Fibroblast of villous mesenchyme (primary cell): ENCODE measurements at regions not wholly inside any gene's neighbourhood (a gene's known extent, or its start where the extent isn't known, plus 50 kb on each side); places are given as distances from the start of the nearest gene placed in this dataset.

ENCODE experiments used
- DNase-seq: peaks from one replicate; pipeline ENCODE4 v3.0.0-alpha.2; 2010; ENCODE audit warnings: low read depth
- H3K4me3 ChIP-seq: 2 replicates; pipeline ENCODE4 v1.5.1; 2011; ENCODE audit warnings: low read depth, mild to moderate bottlenecking, low read length
- TF ChIP-seq, protein P1 (sequence below): IDR thresholded peaks from 2 replicates; pipeline ENCODE4 v1.5.1; 2012; ENCODE audit warnings: low read depth, mild to moderate bottlenecking, low read length; ENCODE audit not compliant: insufficient read depth

DNA sequence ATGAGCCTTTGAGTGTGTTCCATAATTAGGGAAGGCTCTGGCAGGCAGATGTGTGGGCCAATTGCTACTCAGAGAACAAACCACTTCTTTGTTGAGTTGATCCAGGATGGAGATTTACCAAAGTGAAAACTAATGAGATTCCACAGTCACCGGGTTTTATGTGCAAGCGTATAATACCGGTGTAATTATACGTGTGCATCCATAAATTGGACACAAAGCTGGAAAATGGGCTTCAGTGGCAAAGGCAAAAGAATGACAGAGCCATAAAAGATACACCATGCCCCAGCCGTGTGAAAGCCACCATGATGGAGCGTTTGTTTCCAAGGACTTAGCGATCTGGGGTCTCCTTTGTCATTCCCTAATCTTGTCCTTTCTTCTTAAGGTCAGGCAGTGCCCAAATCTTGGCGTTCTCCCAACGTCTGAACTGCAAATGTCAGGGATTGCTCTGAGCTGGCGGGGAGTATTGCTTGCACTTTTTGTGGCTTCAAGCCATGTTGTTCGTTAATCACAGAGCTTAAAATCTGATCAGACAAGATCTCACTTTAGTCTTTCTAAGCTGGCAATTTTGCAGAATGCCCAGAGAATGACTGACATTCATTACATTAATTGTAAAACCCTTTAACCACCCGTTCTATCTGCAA is 70.1 kb downstream of the NPTX2 start:
- DNase-seq: no peak
- TF ChIP-seq, protein P1, sequence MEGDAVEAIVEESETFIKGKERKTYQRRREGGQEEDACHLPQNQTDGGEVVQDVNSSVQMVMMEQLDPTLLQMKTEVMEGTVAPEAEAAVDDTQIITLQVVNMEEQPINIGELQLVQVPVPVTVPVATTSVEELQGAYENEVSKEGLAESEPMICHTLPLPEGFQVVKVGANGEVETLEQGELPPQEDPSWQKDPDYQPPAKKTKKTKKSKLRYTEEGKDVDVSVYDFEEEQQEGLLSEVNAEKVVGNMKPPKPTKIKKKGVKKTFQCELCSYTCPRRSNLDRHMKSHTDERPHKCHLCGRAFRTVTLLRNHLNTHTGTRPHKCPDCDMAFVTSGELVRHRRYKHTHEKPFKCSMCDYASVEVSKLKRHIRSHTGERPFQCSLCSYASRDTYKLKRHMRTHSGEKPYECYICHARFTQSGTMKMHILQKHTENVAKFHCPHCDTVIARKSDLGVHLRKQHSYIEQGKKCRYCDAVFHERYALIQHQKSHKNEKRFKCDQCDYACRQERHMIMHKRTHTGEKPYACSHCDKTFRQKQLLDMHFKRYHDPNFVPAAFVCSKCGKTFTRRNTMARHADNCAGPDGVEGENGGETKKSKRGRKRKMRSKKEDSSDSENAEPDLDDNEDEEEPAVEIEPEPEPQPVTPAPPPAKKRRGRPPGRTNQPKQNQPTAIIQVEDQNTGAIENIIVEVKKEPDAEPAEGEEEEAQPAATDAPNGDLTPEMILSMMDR: no peak
- no peak overlapping the region for H3K4me3 ChIP-seq

DNA sequence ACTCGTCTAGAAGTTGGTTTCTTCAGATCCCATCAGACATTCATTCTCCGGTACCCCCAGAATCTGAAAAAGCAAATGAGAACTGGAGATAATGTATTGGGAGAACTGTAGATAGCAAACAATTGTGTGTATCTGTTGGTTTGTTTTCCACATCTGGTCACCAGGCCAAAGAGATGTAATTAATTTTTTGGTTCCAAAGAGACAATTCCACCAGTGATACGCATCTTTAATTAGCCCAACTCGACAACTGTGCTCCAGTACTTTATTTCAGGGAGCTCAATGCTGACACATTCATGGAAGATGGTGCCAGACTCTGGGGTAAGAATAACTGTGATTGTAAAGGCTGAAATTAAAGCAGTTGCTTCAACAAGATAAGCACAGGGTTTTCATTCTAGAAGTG is 74.5 kb downstream of the NPTX2 start:
- no peak overlapping the region for H3K4me3 ChIP-seq
- DNase-seq: no peak
- TF ChIP-seq, protein P1: no peak

DNA sequence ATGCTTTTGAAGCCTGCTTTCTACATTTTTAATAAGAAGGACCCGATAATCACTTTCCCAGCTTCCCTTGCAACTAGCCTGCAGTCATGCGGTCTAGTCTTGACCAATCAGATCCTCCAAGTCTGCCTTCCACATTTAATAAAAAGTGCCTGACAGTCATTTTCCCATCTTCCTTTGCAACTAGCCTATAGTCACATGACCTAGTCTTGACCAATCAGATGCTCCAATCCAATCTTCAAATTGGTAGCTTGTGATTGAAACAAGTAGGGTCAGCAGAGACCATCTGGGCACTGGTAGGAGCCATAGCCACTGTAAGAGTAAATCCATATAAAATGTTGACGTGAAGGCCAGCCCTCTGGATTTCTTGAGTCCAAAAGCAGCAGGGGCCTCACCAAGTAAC is 80.0 kb downstream of the NPTX2 start:
- H3K4me3 ChIP-seq: no peak overlapping the region
- TF ChIP-seq, protein P1: no peak
- no peak for DNase-seq

DNA sequence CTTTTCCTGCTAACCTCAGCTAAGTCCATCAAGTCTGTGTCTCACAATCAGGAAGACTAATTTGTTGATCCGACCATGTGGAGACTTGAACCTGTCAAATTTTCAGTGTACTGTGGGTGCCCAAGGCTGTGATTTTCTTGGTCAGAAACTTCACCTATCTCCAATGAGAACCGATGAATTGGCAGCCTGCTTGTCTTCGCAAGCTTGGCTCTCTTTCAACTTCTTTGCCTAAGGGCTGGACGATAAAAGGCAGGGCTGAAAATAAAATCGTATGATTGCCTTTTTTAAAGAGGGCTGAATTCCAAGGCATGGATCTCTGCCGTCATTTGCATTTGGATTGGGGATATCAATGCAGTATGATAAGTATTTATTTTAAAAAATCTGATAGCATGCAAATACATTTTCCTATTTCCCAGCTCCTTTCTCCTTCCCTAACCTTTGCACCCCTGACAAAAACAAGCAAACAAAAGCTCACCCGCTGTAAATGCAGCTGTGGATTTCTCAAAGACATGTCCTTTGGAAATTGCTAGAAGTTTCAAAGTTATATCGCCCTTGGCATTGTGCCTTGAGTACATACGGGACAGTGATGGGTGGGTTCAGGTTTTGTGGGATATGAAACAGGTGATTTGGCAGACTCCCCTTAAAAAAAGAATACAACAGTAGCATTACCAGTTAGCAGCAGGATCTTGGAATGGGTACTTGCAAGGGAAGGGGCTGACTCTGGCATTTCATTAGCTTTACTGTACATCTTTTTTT is 80.6 kb downstream of the NPTX2 start:
- TF ChIP-seq, protein P1: no peak
- no peak for DNase-seq
- no peak overlapping the region for H3K4me3 ChIP-seq

DNA sequence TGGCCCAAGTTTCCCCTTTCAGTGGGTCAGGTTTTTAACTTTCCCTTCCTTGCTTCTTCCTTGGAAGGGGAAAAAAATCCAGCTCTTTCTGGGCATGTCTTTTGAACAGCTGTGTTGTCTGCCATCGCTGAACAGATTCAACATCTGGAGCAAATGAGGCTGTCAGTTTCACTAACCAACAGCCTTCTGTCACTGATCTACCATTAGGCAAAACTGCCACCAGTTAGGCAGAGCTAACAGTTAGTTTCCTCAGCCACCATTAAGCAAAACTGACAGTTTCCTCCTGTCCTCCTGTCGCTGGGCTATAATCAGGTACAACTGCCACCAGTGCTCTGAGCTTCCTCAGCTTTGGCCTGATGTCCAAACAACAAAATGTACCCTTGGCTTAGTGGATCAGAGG is 81.9 kb downstream of the NPTX2 start:
- no peak overlapping the region for H3K4me3 ChIP-seq
- no peak for DNase-seq
- TF ChIP-seq, protein P1: no peak

DNA sequence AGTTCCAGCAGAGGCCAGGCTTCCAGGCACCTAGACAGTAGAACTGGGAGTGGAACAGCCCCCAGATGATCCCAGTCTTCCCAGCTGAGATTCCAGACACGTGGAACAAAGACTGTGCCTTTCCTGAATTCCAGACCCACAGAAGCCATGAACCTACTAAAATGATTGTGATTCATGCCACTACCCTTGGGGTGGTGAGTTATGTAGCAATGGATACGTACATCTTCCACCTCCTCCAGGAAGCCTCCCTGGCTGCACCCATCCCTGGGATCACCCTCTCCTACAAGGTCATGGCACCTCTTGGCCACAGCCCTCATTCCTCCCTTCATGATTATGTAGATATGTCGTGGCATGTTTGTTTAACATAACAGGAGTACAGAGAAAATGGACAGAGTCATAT is 83.4 kb downstream of the NPTX2 start:
- DNase-seq: no peak
- H3K4me3 ChIP-seq: no peak overlapping the region
- TF ChIP-seq, protein P1: no peak

DNA sequence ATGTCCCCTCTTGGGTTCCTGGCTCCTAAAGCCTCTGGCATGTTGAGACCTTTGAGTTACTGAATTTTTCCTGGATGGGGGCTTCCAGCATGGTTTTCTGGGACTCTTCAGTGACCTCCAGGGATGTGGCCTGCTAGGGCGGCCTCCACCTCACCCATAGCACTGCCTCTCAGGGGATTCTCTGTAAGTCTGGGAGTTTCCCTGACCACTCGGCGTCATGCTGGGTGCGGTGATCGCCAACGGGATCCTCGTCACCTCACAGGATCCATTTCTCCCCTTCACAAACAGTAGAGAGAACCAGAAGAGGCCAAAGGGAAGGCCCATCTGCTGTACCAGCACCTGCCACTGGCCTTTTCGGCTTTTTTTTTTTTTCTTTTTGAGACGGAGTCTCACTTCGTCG is 84.3 kb downstream of the NPTX2 start:
- TF ChIP-seq, protein P1: no peak

More for the DNA sequence above, 84.3 kb downstream of the NPTX2 start:
- no peak overlapping the region for H3K4me3 ChIP-seq
- DNase-seq: no peak
